ENCODE measurements at regions not wholly inside any gene's neighbourhood (a gene's known extent, or its start where the extent isn't known, plus 50 kb on each side); places are given as distances from the start of the nearest gene placed in this dataset.

- H3K4me3 ChIP-seq (replicated peaks; ENCODE audit: low read depth, low read length) = no peak overlapping the region
- TF ChIP-seq, protein P1, sequence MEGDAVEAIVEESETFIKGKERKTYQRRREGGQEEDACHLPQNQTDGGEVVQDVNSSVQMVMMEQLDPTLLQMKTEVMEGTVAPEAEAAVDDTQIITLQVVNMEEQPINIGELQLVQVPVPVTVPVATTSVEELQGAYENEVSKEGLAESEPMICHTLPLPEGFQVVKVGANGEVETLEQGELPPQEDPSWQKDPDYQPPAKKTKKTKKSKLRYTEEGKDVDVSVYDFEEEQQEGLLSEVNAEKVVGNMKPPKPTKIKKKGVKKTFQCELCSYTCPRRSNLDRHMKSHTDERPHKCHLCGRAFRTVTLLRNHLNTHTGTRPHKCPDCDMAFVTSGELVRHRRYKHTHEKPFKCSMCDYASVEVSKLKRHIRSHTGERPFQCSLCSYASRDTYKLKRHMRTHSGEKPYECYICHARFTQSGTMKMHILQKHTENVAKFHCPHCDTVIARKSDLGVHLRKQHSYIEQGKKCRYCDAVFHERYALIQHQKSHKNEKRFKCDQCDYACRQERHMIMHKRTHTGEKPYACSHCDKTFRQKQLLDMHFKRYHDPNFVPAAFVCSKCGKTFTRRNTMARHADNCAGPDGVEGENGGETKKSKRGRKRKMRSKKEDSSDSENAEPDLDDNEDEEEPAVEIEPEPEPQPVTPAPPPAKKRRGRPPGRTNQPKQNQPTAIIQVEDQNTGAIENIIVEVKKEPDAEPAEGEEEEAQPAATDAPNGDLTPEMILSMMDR (IDR thresholded peaks at IDR 0.05; ENCODE audit: low read depth, low read length, missing control alignments) = no peak
- no peak for DNase-seq (ENCODE audit: extremely low read depth, low read depth)
Measured at GRCh38 chr15:47362118-47362905, 355.0 kb upstream of the SEMA6D start.

DNA sequence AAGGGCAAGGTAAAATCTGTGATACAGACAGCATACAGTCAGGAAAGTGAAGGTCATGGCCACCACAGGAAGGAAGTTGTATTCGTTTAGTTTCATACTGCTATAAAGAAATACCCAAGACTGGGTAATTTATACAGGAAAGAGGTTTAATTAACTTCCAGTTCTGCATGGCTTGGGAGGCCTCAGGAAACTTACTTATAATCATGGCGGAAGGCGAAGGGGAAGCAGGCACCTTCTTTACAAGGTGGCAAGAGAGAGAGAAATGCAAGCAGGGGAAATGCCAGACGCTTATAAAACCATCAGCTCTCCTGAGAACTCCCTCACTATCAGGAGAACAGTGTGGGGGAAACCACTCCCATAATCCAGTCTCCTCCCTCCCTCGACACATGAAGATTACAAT is 353.7 kb upstream of the SEMA6D start:
- no peak overlapping the region for H3K4me3 ChIP-seq (replicated peaks; ENCODE audit: low read depth, low read length)
- TF ChIP-seq, protein P1 (IDR thresholded peaks at IDR 0.05; ENCODE audit: low read depth, low read length, missing control alignments) = no peak
- no peak for DNase-seq (ENCODE audit: extremely low read depth, low read depth)

GRCh38 chr15:47364230-47365141 is 352.8 kb upstream of the SEMA6D start:
- TF ChIP-seq, protein P1 (IDR thresholded peaks at IDR 0.05; ENCODE audit: low read depth, low read length, missing control alignments) = no peak
- no peak overlapping the region for H3K4me3 ChIP-seq (replicated peaks; ENCODE audit: low read depth, low read length)
- DNase-seq (ENCODE audit: extremely low read depth, low read depth) = no peak

DNA sequence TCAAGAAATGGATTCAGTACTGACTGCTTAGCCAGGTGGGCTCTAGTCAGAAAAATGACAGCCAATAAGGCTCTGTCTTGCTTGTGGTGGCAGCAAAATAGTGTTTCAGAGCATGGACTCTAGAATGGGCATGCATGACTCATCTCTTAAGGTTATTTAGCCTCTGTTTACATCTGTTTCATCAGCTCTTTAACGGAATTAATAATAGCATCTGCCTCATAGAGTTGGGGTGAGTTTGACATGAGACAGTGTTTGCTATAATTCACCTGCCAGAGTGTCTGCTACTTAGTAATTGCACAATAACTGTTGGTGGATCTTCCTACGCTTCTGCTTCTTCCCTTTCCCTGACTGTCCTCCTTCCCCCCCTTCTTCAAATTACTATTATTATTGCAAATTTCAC is 350.4 kb upstream of the SEMA6D start:
- DNase-seq (ENCODE audit: extremely low read depth, low read depth) = no peak
- TF ChIP-seq, protein P1 (IDR thresholded peaks at IDR 0.05; ENCODE audit: low read depth, low read length, missing control alignments) = no peak
- no peak overlapping the region for H3K4me3 ChIP-seq (replicated peaks; ENCODE audit: low read depth, low read length)

- TF ChIP-seq, protein P1 (IDR thresholded peaks at IDR 0.05; ENCODE audit: low read depth, low read length, missing control alignments) = no peak
- no peak for DNase-seq (ENCODE audit: extremely low read depth, low read depth)
- no peak overlapping the region for H3K4me3 ChIP-seq (replicated peaks; ENCODE audit: low read depth, low read length)
Measured at GRCh38 chr15:47367726-47368390, 349.4 kb upstream of the SEMA6D start.

- DNase-seq (ENCODE audit: extremely low read depth, low read depth) = no peak
- H3K4me3 ChIP-seq (replicated peaks; ENCODE audit: low read depth, low read length) = no peak overlapping the region
- TF ChIP-seq, protein P1 (IDR thresholded peaks at IDR 0.05; ENCODE audit: low read depth, low read length, missing control alignments) = no peak
Measured at GRCh38 chr15:47371939-47372338, 345.4 kb upstream of the SEMA6D start.
